NB4 (cell line): ENCODE measurements at regions not wholly inside any gene's neighbourhood (a gene's known extent, or its start where the extent isn't known, plus 50 kb on each side); places are given as distances from the start of the nearest gene placed in this dataset.

Experiments
- POLR2A ChIP-seq: IDR thresholded peaks from 2 replicates; pipeline ENCODE4 v1.6.1; 2011; ENCODE audit warnings: mild to moderate bottlenecking; ENCODE audit not compliant: insufficient read length; ENCODE audit errors: extremely low read depth
- TF ChIP-seq, protein P1 (sequence below): IDR thresholded peaks from one replicate; pipeline ENCODE4 v1.5.1; 2012; ENCODE audit warnings: low read depth, low read length
- TF ChIP-seq, protein P2 (sequence below): IDR thresholded peaks from 2 replicates; pipeline ENCODE4 v1.6.1; 2011; ENCODE audit warnings: low read depth, low read length

DNA sequence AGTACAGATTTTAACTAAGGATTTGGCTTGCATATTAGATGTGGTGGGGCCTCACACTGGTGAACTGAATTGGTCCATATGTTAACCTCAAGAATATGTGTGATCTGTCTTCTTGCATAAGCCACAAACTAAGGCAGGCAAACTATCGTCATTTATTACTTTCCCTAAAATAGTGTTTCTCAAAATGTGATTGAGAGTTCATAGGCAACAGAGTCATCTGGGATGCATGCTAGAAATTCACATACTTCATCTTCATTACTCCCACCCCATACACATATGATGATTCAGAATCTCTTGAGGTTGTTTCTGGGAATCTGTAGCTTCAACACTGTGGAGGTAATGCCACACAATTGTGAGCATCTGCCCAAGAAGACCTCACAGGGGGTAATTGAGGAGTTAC lies 822.8 kb upstream of the CDH2 start:
- no peak for TF ChIP-seq POLR2A
- TF ChIP-seq, protein P1, sequence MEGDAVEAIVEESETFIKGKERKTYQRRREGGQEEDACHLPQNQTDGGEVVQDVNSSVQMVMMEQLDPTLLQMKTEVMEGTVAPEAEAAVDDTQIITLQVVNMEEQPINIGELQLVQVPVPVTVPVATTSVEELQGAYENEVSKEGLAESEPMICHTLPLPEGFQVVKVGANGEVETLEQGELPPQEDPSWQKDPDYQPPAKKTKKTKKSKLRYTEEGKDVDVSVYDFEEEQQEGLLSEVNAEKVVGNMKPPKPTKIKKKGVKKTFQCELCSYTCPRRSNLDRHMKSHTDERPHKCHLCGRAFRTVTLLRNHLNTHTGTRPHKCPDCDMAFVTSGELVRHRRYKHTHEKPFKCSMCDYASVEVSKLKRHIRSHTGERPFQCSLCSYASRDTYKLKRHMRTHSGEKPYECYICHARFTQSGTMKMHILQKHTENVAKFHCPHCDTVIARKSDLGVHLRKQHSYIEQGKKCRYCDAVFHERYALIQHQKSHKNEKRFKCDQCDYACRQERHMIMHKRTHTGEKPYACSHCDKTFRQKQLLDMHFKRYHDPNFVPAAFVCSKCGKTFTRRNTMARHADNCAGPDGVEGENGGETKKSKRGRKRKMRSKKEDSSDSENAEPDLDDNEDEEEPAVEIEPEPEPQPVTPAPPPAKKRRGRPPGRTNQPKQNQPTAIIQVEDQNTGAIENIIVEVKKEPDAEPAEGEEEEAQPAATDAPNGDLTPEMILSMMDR: no peak
- TF ChIP-seq, protein P2, sequence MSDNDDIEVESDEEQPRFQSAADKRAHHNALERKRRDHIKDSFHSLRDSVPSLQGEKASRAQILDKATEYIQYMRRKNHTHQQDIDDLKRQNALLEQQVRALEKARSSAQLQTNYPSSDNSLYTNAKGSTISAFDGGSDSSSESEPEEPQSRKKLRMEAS: no peak
